Cardiac muscle cell (in vitro differentiated cells and primary cell): ENCODE measurements at regions not wholly inside any gene's neighbourhood (a gene's known extent, or its start where the extent isn't known, plus 50 kb on each side); places are given as distances from the start of the nearest gene placed in this dataset.

Experiments
- DNase-seq, 2 donors: peaks; one replicate each; pipeline versions ENCODE4 v3.0.0 to v3.0.0-alpha.2; 2010 to 2017; ENCODE audit warnings: low read depth in 1 of 2, low spot score in 1 of 2
- H3K27ac ChIP-seq: fragments of 200-600 bp; sonication (generic); 2 replicates; pipeline ENCODE4 v1.5.1; 2016
- H3K27me3 ChIP-seq: fragments of 200-600 bp; sonication (generic); 2 replicates; pipeline ENCODE4 v1.6.0; 2016; ENCODE audit warnings: control low read depth
- H3K36me3 ChIP-seq: fragments of 200-600 bp; sonication (generic); 2 replicates; pipeline ENCODE4 v1.5.1; 2016; ENCODE audit warnings: control low read depth
- H3K4me1 ChIP-seq: fragments of 200-600 bp; sonication (generic); 2 replicates; pipeline ENCODE4 v1.8.1; 2017; ENCODE audit warnings: low read depth, mild to moderate bottlenecking, mixed run types
- H3K4me3 ChIP-seq: fragments of 200-600 bp; sonication (generic); 2 replicates; pipeline ENCODE4 v1.5.1; 2016; ENCODE audit warnings: mild to moderate bottlenecking
- H3K9me3 ChIP-seq: fragments of 200-600 bp; sonication (generic); 2 replicates; pipeline ENCODE4 v1.5.1; 2017; ENCODE audit warnings: low read depth, mild to moderate bottlenecking, control low read depth
- CTCF ChIP-seq: IDR thresholded peaks from 2 replicates; pipeline ENCODE4 v1.5.1; 2012; ENCODE audit warnings: low read depth, mild to moderate bottlenecking, low read length

GRCh38 chr3:5444253-5444652, 256.7 kb downstream of the EDEM1 start:
- Histone ChIP-seq H3K4me1 (no peaks in the 10 kb centered on the region), H3K27ac (no peak overlapping the region), H3K27me3 (no peaks in the 10 kb centered on the region), H3K4me3 (no peak overlapping the region), H3K36me3 (no peaks in the 10 kb centered on the region), H3K9me3 (no peaks in the 10 kb centered on the region)
- no peak for TF ChIP-seq CTCF
- DNase-seq: no peak

GRCh38 chr3:5445676-5446201, 258.2 kb downstream of the EDEM1 start:
- Histone ChIP-seq H3K4me3 (no peak overlapping the region), H3K4me1 (no peaks in the 10 kb centered on the region), H3K27me3 (no peaks in the 10 kb centered on the region), H3K36me3 (no peaks in the 10 kb centered on the region), H3K27ac (no peak overlapping the region), H3K9me3 (no peaks in the 10 kb centered on the region)
- TF ChIP-seq CTCF: no peak
- no peak for DNase-seq

GRCh38 chr3:5448246-5448645, 260.7 kb downstream of the EDEM1 start:
- no peak overlapping the region for H3K27ac ChIP-seq
- no peak for TF ChIP-seq CTCF

GRCh38 chr3:5448816-5449215, 261.3 kb downstream of the EDEM1 start:
- no peak overlapping the region for H3K27ac ChIP-seq
- no peaks in the 10 kb centered on the region for H3K27me3 ChIP-seq
- H3K9me3 ChIP-seq: no peaks in the 10 kb centered on the region
- H3K36me3 ChIP-seq: no peaks in the 10 kb centered on the region
- no peak overlapping the region for H3K4me3 ChIP-seq
- no peak for DNase-seq
- TF ChIP-seq CTCF: no peak
- no peaks in the 10 kb centered on the region for H3K4me1 ChIP-seq

More at GRCh38 chr3:5448246-5448645, 260.7 kb downstream of the EDEM1 start:
- H3K4me3 ChIP-seq: no peak overlapping the region
- H3K9me3 ChIP-seq: no peaks in the 10 kb centered on the region
- no peaks in the 10 kb centered on the region for H3K27me3 ChIP-seq
- DNase-seq: no peak
- no peaks in the 10 kb centered on the region for H3K36me3 ChIP-seq
- H3K4me1 ChIP-seq: no peaks in the 10 kb centered on the region

- no peak overlapping the region for H3K4me3 ChIP-seq
- H3K27me3 ChIP-seq: no peaks in the 10 kb centered on the region
- DNase-seq: no peak
- TF ChIP-seq CTCF: no peak
- H3K4me1 ChIP-seq: no peaks in the 10 kb centered on the region
- H3K9me3 ChIP-seq: no peaks in the 10 kb centered on the region
- no peaks in the 10 kb centered on the region for H3K36me3 ChIP-seq
- no peak overlapping the region for H3K27ac ChIP-seq
Observed at GRCh38 chr3:5456199-5456598, 268.7 kb downstream of the EDEM1 start.

- DNase-seq: no peak
- Histone ChIP-seq H3K27me3 (no peaks in the 10 kb centered on the region), H3K4me3 (no peak overlapping the region), H3K4me1 (no peaks in the 10 kb centered on the region), H3K36me3 (no peaks in the 10 kb centered on the region), H3K27ac (no peak overlapping the region), H3K9me3 (no peaks in the 10 kb centered on the region)
- no peak for TF ChIP-seq CTCF
Observed at GRCh38 chr3:5458526-5458925, 271.0 kb downstream of the EDEM1 start.
